GM12872 (cell line): ENCODE measurements at regions not wholly inside any gene's neighbourhood (a gene's known extent, or its start where the extent isn't known, plus 50 kb on each side); places are given as distances from the start of the nearest gene placed in this dataset.

ENCODE experiments used
- TF ChIP-seq, protein P1 (sequence below): IDR thresholded peaks from 3 replicates; pipeline ENCODE4 v1.5.1; 2011; ENCODE audit warnings: low read depth, mild to moderate bottlenecking, low read length, moderate library complexity; ENCODE audit not compliant: insufficient read depth

DNA sequence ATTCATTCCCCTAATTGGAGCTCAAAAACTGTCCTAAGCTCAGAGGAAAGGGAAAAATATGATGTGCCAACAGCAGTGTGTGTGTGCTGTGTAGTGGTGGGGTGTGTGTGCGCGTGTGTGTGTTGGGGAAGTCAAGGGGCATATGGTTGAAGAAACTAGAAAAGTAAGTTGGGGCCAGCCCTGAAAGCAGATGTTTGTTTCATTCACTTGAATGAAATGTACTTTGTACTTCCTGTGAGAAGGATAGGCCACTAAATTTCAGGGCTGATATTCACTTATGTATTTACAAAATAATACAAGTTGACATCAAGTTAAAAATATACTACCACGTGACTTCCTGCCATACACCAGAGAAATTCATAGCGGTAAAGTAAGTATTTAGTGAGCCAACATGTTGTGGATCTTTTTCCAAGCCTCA, 151.3 kb upstream of the JADE1 start:
- TF ChIP-seq, protein P1, sequence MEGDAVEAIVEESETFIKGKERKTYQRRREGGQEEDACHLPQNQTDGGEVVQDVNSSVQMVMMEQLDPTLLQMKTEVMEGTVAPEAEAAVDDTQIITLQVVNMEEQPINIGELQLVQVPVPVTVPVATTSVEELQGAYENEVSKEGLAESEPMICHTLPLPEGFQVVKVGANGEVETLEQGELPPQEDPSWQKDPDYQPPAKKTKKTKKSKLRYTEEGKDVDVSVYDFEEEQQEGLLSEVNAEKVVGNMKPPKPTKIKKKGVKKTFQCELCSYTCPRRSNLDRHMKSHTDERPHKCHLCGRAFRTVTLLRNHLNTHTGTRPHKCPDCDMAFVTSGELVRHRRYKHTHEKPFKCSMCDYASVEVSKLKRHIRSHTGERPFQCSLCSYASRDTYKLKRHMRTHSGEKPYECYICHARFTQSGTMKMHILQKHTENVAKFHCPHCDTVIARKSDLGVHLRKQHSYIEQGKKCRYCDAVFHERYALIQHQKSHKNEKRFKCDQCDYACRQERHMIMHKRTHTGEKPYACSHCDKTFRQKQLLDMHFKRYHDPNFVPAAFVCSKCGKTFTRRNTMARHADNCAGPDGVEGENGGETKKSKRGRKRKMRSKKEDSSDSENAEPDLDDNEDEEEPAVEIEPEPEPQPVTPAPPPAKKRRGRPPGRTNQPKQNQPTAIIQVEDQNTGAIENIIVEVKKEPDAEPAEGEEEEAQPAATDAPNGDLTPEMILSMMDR, result no peak

DNA sequence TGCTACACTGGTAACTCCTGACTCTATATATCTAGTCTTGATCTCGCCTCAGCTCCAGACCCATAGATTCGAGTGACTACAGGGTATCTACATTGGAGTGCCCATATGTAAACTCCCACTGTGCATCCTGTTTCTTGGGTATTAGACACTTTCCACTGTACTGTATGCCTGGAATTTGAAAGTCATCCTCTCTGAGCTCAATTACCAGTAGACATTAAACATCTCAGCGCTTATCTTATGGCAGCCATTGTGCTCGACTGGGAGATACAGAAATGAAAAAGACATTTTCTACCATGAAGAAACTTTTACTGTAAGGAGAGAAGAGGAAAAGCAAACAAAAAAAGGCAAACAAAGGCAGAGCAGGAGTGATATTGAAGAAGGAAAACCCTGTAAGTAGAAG, 151.9 kb upstream of the JADE1 start:
- TF ChIP-seq, protein P1, result no peak

GRCh38 chr4:128654465-128654864, 155.0 kb upstream of the JADE1 start:
- TF ChIP-seq, protein P1, result no peak

DNA sequence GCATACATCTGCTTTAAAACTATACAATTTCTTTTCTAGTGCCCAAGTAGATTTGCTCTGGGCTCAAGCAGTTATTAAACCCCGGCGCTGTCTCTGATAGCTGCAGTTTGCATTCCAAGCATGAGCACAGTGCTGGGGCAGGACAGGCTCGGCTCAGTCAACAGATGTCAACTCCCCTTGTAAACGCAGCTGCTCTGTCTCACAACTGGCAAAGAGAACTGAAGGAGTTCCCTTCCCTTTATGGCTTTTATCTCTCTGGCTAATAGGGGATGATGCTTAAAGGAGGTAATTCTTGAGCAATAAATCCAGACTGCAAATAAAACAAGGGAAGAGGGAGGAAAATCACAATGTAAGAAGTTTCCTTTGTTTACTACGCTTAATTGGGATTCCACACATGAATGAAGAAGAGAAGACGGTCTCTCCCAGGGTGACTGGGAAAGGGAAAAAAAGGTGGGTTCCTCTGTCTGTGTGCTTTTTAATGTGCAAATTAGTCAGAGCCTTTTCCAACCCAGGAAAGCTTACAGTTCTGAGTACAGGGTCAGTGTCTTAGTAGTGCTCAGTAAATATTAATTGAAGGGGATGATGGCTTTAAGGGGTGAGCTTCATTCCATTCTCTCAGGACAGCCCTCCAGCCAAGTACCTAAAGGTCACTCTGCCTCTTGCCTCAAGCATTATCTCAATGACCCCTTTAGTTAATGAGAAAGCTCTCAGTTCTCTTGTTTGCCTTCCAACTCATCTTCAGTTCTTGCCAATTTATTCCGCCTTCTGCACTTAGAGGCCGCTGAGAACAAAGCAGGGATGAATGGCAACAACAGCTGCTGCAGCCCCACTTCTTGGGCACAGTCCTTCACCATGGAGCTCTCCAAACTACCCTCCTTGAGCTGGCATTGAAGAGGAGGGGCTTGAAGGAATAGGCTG, 155.7 kb upstream of the JADE1 start:
- TF ChIP-seq, protein P1, result no peak

GRCh38 chr4:128649575-128650205, 159.8 kb upstream of the JADE1 start:
- TF ChIP-seq, protein P1, result no peak

GRCh38 chr4:128649161-128649560, 160.3 kb upstream of the JADE1 start:
- TF ChIP-seq, protein P1, result no peak

DNA sequence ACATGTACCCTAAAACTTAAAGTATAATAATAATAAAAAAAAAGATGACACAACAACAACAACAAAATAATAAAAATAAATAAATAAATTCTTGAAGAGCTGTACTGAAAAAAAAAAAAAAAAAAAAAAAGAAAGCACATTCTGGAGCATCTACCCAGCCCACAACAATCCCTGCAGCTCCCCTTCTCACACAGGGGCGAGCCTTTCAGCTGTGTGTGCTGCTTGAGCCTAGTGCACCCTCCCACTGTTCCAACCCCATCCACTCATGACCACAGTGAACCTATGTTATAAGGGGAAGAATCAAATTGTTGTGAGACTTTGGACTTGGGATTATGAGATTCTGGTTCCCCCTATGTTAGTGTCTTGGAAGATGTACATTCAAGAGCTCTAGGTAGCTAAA, 161.5 kb upstream of the JADE1 start:
- TF ChIP-seq, protein P1, result no peak
